CD4-positive, alpha-beta memory T cell (primary cell): ENCODE measurements at regions not wholly inside any gene's neighbourhood (a gene's known extent, or its start where the extent isn't known, plus 50 kb on each side); places are given as distances from the start of the nearest gene placed in this dataset.

Source experiments
- CTCF ChIA-PET: fragments of 350-600 bp; sonication (Branson Sonifier 250); formaldehyde crosslinking; loops from one replicate; lab custom pipeline; 2021; ENCODE audit warnings: inconsistent platforms; ENCODE audit not compliant: partially characterized antibody; lab: Charles Lee
- POLR2A ChIA-PET: fragments of 350-600 bp; sonication (Branson Sonifier 250); formaldehyde crosslinking; loops from one replicate; lab custom pipeline; 2021; ENCODE audit not compliant: partially characterized antibody; lab: Charles Lee
- DNase-seq, 5 donors: peaks; one replicate each; pipeline versions ENCODE4 v3.0.0 to v3.0.0-alpha.2; 2020 to 2022; ENCODE audit warnings: mixed read lengths in 1 of 5
- H3K27ac ChIP-seq: one replicate; pipeline ENCODE4 v1.7.0; 2013; ENCODE audit warnings: low read depth, low read length
- H3K27me3 ChIP-seq: 2 replicates; pipeline ENCODE4 v1.7.0; 2013; ENCODE audit warnings: mild to moderate bottlenecking, low read length, moderate library complexity; ENCODE audit not compliant: insufficient read depth
- H3K36me3 ChIP-seq: 2 replicates; pipeline ENCODE4 v1.7.0; 2013; ENCODE audit warnings: mild to moderate bottlenecking, low read length, moderate library complexity; ENCODE audit not compliant: insufficient read depth
- H3K4me1 ChIP-seq: 2 replicates; pipeline ENCODE4 v1.7.0; 2013; ENCODE audit warnings: mild to moderate bottlenecking, low read length, moderate library complexity; ENCODE audit not compliant: insufficient read depth
- H3K4me3 ChIP-seq, 2 donors: one replicate each; pipeline ENCODE4 v1.7.0; 2013; ENCODE audit warnings: low read length in 2 of 2, mild to moderate bottlenecking in 1 of 2
- H3K9me3 ChIP-seq, 2 donors: one replicate each; pipeline ENCODE4 v1.7.0; 2013; ENCODE audit warnings: low read length in 2 of 2, control low read depth in 1 of 2; ENCODE audit not compliant: control insufficient read depth in 1 of 2
- H3K27ac Mint-ChIP-seq, 7 donors: one replicate each; pipeline ENCODE4 v1.8.0; 2020 to 2021; ENCODE audit warnings: mixed read lengths in 7 of 7, mild to moderate bottlenecking in 6 of 7, inconsistent platforms in 3 of 7, moderate library complexity in 3 of 7
- H3K27me3 Mint-ChIP-seq, 2 donors: one replicate each; pipeline ENCODE4 v1.8.0; 2020 to 2021; ENCODE audit warnings: mixed read lengths in 2 of 2
- H3K36me3 Mint-ChIP-seq, 2 donors: one replicate each; pipeline ENCODE4 v1.8.0; 2020 to 2021; ENCODE audit warnings: mixed read lengths in 2 of 2, inconsistent platforms in 1 of 2, mild to moderate bottlenecking in 1 of 2
- H3K4me1 Mint-ChIP-seq, 4 donors: one replicate each; pipeline ENCODE4 v1.8.0; 2020 to 2021; ENCODE audit warnings: mixed read lengths in 4 of 4, mild to moderate bottlenecking in 1 of 4
- H3K4me3 Mint-ChIP-seq, 8 donors: one replicate each; pipeline ENCODE4 v1.8.0; 2020 to 2021; ENCODE audit warnings: mixed read lengths in 8 of 8, mild to moderate bottlenecking in 7 of 8, moderate library complexity in 6 of 8, inconsistent platforms in 3 of 8
- H3K9me3 Mint-ChIP-seq, 8 donors: one replicate each; pipeline ENCODE4 v1.8.0; 2020 to 2021; ENCODE audit warnings: mixed read lengths in 8 of 8, mild to moderate bottlenecking in 5 of 8, inconsistent platforms in 3 of 8, moderate library complexity in 1 of 8
- intact Hi-C: fragments of 100-400 bp; cut with micrococcal nuclease; formaldehyde crosslinking; loops from one replicate; pipeline ENCODE4 v1.15.1; 2023

- DNase-seq: no peak
- no peak overlapping the region for H3K27ac Mint-ChIP-seq
- Histone ChIP-seq H3K4me1 (no peaks in the 10 kb centered on the region), H3K27ac (no peak overlapping the region), H3K9me3 (no peaks in the 10 kb centered on the region), H3K27me3 (no peaks in the 10 kb centered on the region), H3K36me3 (no peaks in the 10 kb centered on the region), H3K4me3 (no peak overlapping the region)
- H3K4me3 Mint-ChIP-seq: no peak overlapping the region
- ChIA-PET POLR2A (no interaction called here), CTCF (no interaction called here)
- no peaks in the 10 kb centered on the region for H3K36me3 Mint-ChIP-seq
- H3K9me3 Mint-ChIP-seq: peaks cover 0 to 9% (median 3%) of the 10 kb centered on the region in 8 donors
- intact Hi-C loops: no loop called here
- no peaks in the 10 kb centered on the region for H3K27me3 Mint-ChIP-seq
- no peaks in the 10 kb centered on the region for H3K4me1 Mint-ChIP-seq
Measured at GRCh38 chr2:208935531-208935930, 488.3 kb upstream of the MAP2 start.

- Mint-ChIP-seq H3K4me3 (no peak overlapping the region), H3K9me3 (peaks cover 0 to 12% (median 3%) of the 10 kb centered on the region in 8 donors), H3K27ac (no peak overlapping the region), H3K27me3 (no peaks in the 10 kb centered on the region), H3K36me3 (no peaks in the 10 kb centered on the region), H3K4me1 (no peaks in the 10 kb centered on the region)
- DNase-seq: no peak
- Histone ChIP-seq H3K9me3 (no peaks in the 10 kb centered on the region), H3K36me3 (no peaks in the 10 kb centered on the region), H3K4me3 (no peak overlapping the region), H3K4me1 (no peaks in the 10 kb centered on the region), H3K27me3 (no peaks in the 10 kb centered on the region), H3K27ac (no peak overlapping the region)
- POLR2A ChIA-PET: no interaction called here
- CTCF ChIA-PET: no interaction called here
- intact Hi-C loops: no loop called here
Measured at GRCh38 chr2:208937521-208937920, 486.3 kb upstream of the MAP2 start.

DNA sequence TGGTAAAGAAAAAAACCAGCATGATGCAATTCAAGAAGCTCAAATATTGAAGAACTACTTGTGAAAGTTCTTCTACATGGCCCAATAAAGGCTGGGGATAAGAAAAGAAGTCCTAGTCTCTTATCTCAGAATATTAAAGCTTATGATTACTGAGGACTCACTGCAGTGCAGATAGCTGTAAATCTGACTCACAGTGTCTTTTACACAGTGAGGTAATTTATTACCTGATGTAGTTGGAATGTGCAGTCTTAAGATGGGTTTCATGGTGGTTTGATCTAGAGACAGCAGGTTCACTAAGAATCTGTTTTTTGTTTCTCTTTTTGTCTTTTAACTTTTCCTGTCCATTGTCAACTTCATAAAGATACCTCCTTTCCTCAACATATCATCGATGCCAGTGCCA is 484.0 kb upstream of the MAP2 start:
- no peak overlapping the region for H3K27ac ChIP-seq
- intact Hi-C loops: no loop called here
- Mint-ChIP-seq H3K9me3 (peaks cover 0 to 13% (median 3%) of the 10 kb centered on the region in 8 donors), H3K27ac (no peak overlapping the region), H3K27me3 (no peaks in the 10 kb centered on the region), H3K4me3 (no peak overlapping the region), H3K4me1 (no peaks in the 10 kb centered on the region), H3K36me3 (no peaks in the 10 kb centered on the region)
- POLR2A ChIA-PET: no interaction called here
- H3K27me3 ChIP-seq: no peaks in the 10 kb centered on the region
- H3K4me1 ChIP-seq: no peaks in the 10 kb centered on the region
- H3K36me3 ChIP-seq: no peaks in the 10 kb centered on the region
- CTCF ChIA-PET: interaction anchor here (0.6 kb wide), 1 partner anchor 421 kb away, joined by 3 read pairs; no protein-coding TSS in a partner anchor
- no peaks in the 10 kb centered on the region for H3K9me3 ChIP-seq
- no peak overlapping the region for H3K4me3 ChIP-seq
- DNase-seq: no peak

GRCh38 chr2:208945719-208946256 is 478.1 kb upstream of the MAP2 start:
- no peaks in the 10 kb centered on the region for H3K9me3 ChIP-seq
- H3K27ac Mint-ChIP-seq: no peak overlapping the region
- no peaks in the 10 kb centered on the region for H3K27me3 ChIP-seq
- H3K4me3 Mint-ChIP-seq: no peak overlapping the region
- POLR2A ChIA-PET: no interaction called here
- H3K36me3 ChIP-seq: no peaks in the 10 kb centered on the region
- H3K27ac ChIP-seq: no peak overlapping the region
- H3K27me3 Mint-ChIP-seq: no peaks in the 10 kb centered on the region
- no peaks in the 10 kb centered on the region for H3K4me1 ChIP-seq
- no peaks in the 10 kb centered on the region for H3K36me3 Mint-ChIP-seq
- CTCF ChIA-PET: no interaction called here
- no peak for DNase-seq
- no peak overlapping the region for H3K4me3 ChIP-seq
- no peaks in the 10 kb centered on the region for H3K4me1 Mint-ChIP-seq
- intact Hi-C loops: no loop called here
- peaks cover 0 to 9% (median 3%) of the 10 kb centered on the region in 8 donors for H3K9me3 Mint-ChIP-seq

DNA sequence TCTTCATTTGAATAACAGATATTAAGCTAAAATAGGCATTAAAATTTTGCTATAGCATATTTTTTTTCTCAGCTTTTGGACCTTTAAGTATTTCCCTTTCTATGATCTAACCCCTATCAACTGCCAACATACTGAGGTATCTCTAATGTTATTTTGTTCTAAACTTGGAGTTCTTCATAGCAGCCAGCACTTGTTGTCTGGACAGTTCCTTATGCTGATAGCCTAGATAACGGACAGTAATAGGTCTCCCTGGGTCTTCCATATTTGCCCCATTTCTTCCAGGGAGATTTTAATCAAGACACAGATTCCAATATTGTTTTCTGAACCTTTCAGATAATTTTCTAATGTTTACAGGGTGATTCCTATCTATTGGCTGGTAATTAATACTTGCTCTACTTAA is 475.8 kb upstream of the MAP2 start:
- intact Hi-C loops: no loop called here
- no peak overlapping the region for H3K27ac Mint-ChIP-seq
- H3K27me3 ChIP-seq: no peaks in the 10 kb centered on the region
- no peaks in the 10 kb centered on the region for H3K36me3 ChIP-seq
- peaks cover 0 to 8% (median 5%) of the 10 kb centered on the region in 8 donors for H3K9me3 Mint-ChIP-seq
- no peaks in the 10 kb centered on the region for H3K4me1 Mint-ChIP-seq
- H3K4me3 ChIP-seq: no peak overlapping the region
- no peaks in the 10 kb centered on the region for H3K36me3 Mint-ChIP-seq
- H3K4me3 Mint-ChIP-seq: no peak overlapping the region
- no peak overlapping the region for H3K27ac ChIP-seq
- no peaks in the 10 kb centered on the region for H3K9me3 ChIP-seq
- ChIA-PET CTCF (no interaction called here), POLR2A (no interaction called here)
- DNase-seq: no peak
- H3K4me1 ChIP-seq: no peaks in the 10 kb centered on the region
- no peaks in the 10 kb centered on the region for H3K27me3 Mint-ChIP-seq

DNA sequence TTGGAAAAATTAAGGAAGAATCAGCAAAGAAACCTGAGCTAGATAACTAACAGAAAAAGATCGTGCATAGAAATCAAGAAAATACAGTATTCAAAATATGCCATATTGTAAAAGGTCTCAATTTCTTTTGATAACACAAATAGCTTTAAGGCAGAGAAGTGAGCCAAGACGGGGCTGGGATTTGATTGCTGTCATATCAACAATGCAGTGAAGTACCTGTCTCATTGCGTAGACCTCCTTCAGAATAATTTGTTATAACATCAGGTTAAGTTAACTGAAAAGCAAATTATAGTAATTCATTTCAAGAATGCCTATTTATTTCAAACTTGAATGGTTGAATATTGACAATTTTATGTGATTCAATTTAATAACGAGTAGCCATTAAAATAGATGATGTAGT is 453.8 kb upstream of the MAP2 start:
- no peak overlapping the region for H3K4me3 Mint-ChIP-seq
- no peaks in the 10 kb centered on the region for H3K4me1 Mint-ChIP-seq
- DNase-seq: no peak
- Histone ChIP-seq H3K27me3 (no peaks in the 10 kb centered on the region), H3K27ac (no peak overlapping the region), H3K4me1 (no peaks in the 10 kb centered on the region), H3K4me3 (no peak overlapping the region), H3K36me3 (no peaks in the 10 kb centered on the region), H3K9me3 (no peaks in the 10 kb centered on the region)
- CTCF ChIA-PET: no interaction called here
- no peaks in the 10 kb centered on the region for H3K27me3 Mint-ChIP-seq
- H3K36me3 Mint-ChIP-seq: no peaks in the 10 kb centered on the region
- intact Hi-C loops: no loop called here
- POLR2A ChIA-PET: no interaction called here
- peaks cover 0 to 7% (median 4%) of the 10 kb centered on the region in 8 donors for H3K9me3 Mint-ChIP-seq
- H3K27ac Mint-ChIP-seq: no peak overlapping the region

DNA sequence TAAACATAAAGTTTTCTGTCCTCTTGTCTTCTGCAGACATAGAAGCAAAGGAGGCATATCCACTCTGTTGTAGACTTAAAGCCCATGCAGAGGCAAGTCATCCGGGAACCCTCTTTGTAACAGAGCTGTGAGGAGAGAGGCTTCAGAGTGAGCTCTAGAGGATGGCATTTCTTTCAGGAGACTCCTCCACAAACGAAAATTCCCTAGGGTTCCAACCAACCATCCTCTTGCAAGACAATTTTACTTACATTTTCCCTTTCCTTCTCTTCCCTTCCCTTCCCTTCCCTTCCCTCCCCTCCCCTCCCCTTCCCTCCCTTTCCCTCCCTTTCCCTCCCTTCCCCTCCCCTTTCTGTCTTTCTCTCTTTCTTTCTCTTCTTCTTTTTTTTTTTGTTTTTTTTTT is 446.3 kb upstream of the MAP2 start:
- intact Hi-C loops: no loop called here
- no peak overlapping the region for H3K27ac Mint-ChIP-seq
- H3K4me3 Mint-ChIP-seq: no peak overlapping the region
- Histone ChIP-seq H3K36me3 (no peaks in the 10 kb centered on the region), H3K4me1 (no peaks in the 10 kb centered on the region), H3K9me3 (no peaks in the 10 kb centered on the region), H3K27ac (no peak overlapping the region), H3K4me3 (no peak overlapping the region), H3K27me3 (no peaks in the 10 kb centered on the region)
- CTCF ChIA-PET: no interaction called here
- POLR2A ChIA-PET: no interaction called here
- H3K4me1 Mint-ChIP-seq: no peaks in the 10 kb centered on the region
- no peak for DNase-seq
- no peaks in the 10 kb centered on the region for H3K36me3 Mint-ChIP-seq
- H3K27me3 Mint-ChIP-seq: no peaks in the 10 kb centered on the region
- H3K9me3 Mint-ChIP-seq: peaks cover 0 to 4% (median 0%) of the 10 kb centered on the region in 8 donors

DNA sequence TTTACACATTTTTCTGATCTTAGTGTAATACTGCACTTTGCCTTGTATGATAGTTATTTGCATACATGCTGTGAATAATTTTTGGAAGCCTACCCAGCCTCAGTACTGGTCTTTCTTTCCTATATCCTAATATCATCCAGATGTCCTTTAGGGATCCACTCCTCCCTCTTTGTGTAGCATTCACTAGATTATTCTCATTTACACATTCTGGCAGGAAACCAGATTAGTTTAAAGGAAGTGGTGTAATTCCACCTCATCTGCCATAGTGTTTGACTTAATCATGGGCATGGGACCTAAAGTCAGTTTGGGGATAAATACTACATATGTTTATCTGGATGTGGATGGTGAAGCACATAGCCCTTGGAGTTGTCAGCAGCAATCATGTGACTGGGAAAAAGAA is 444.9 kb upstream of the MAP2 start:
- Histone ChIP-seq H3K4me3 (no peak overlapping the region), H3K9me3 (no peaks in the 10 kb centered on the region), H3K4me1 (no peaks in the 10 kb centered on the region), H3K27ac (no peak overlapping the region), H3K27me3 (no peaks in the 10 kb centered on the region), H3K36me3 (no peaks in the 10 kb centered on the region)
- H3K27ac Mint-ChIP-seq: no peak overlapping the region
- intact Hi-C loops: no loop called here
- no peaks in the 10 kb centered on the region for H3K27me3 Mint-ChIP-seq
- no peaks in the 10 kb centered on the region for H3K4me1 Mint-ChIP-seq
- ChIA-PET POLR2A (no interaction called here), CTCF (no interaction called here)
- no peaks in the 10 kb centered on the region for H3K36me3 Mint-ChIP-seq
- H3K9me3 Mint-ChIP-seq: peaks cover 0 to 4% (median 0%) of the 10 kb centered on the region in 8 donors
- no peak for DNase-seq
- H3K4me3 Mint-ChIP-seq: no peak overlapping the region
